Ascending aorta (tissue), 2 donors: ENCODE measurements at regions not wholly inside any gene's neighbourhood (a gene's known extent, or its start where the extent isn't known, plus 50 kb on each side); places are given as distances from the start of the nearest gene placed in this dataset.
"Not testable (repeated sequence)": the region's sequence is repeated elsewhere in the genome, so short reads cannot be mapped to it uniquely, and the experiment has no call there.

Experiments used
- DNase-seq, 2 donors: peaks; one replicate each; pipeline ENCODE4 v3.0.0-alpha.2; 2019; ENCODE audit warnings: low spot score in 2 of 2
- H3K27ac ChIP-seq, 2 donors: fragments of 200-600 bp; sonication (generic); one replicate each; pipeline ENCODE4 v1.5.1; 2016 to 2017; ENCODE audit warnings: mild to moderate bottlenecking in 1 of 2
- H3K27me3 ChIP-seq: fragments of 200-600 bp; sonication (generic); one replicate; pipeline ENCODE4 v1.5.1; 2017
- H3K36me3 ChIP-seq, 2 donors: fragments of 200-600 bp; sonication (generic); one replicate each; pipeline ENCODE4 v1.5.1; 2016
- H3K4me1 ChIP-seq, 2 donors: fragments of 200-600 bp; sonication (generic); one replicate each; pipeline ENCODE4 v1.5.1; 2016 to 2017; ENCODE audit warnings: mild to moderate bottlenecking in 1 of 2
- H3K4me3 ChIP-seq, 2 donors: fragments of 200-600 bp; sonication (generic); one replicate each; pipeline ENCODE4 v1.5.1; 2016 to 2017; ENCODE audit warnings: mild to moderate bottlenecking in 1 of 2
- H3K9me3 ChIP-seq, 2 donors: fragments of 200-600 bp; sonication (generic); one replicate each; pipeline ENCODE4 v1.5.1; 2016
- CTCF ChIP-seq, 3 experiments: fragments of 200-600 bp in 2 of 3; fragments of 450-650 bp in 1 of 3; sonication (generic) in 2 of 3; IDR thresholded peaks; one replicate each; pipeline ENCODE4 v1.5.1; 2016 to 2019; ENCODE audit warnings: antibody characterized with exemption in 3 of 3, mild to moderate bottlenecking in 1 of 3, moderate library complexity in 1 of 3
- intact Hi-C: fragments of 100-400 bp; cut with DNase I; formaldehyde crosslinking; loops from one replicate; pipeline ENCODE4 v1.15.1; 2023

- intact Hi-C loops = no loop called here
- Histone ChIP-seq H3K4me1 (no peaks in the 10 kb centered on the region), H3K27ac (no peak overlapping the region), H3K36me3 (no peaks in the 10 kb centered on the region), H3K27me3 (no peaks in the 10 kb centered on the region), H3K9me3 (no peaks in the 10 kb centered on the region), H3K4me3 (no peak overlapping the region)
- no peak for DNase-seq
- no peak for TF ChIP-seq CTCF (IDR thresholded peaks at IDR 0.05)
These were observed 749.6 kb downstream of the CENPC start for GRCh38 chr4:66795724-66796123.

DNA sequence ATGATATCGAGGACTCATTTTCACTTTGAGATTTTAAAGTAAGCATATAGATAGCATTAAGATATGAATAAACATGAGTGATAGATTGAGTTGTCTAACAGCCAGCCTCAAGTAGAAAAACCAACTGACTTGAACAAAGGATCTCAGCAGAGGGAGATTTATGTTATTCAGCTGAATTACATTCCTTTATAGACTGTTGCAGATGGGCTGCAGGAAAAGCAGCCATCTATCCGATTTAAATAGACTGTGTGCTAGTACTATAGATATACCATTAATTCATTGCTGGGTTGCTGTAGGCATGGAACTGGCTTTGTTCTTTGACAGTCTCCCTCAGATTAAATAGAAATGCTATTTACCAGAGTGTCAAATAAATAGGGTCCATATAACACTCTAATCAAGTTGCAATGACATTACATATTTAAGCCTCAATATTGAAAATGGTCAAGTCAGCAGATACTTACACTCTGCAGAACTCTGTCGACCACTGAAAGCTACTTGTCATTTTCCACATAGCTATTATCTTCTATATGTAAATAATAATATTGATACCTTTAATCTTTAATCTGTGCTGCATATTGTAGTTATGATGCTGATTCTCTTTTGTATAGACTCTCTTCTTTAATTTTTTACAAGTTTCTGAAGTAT is 750.8 kb downstream of the CENPC start:
- Histone ChIP-seq H3K36me3 (no peaks in the 10 kb centered on the region), H3K27ac (no peak overlapping the region), H3K27me3 (no peaks in the 10 kb centered on the region), H3K4me1 (no peaks in the 10 kb centered on the region), H3K4me3 (no peak overlapping the region), H3K9me3 (no peaks in the 10 kb centered on the region)
- DNase-seq = no peak
- intact Hi-C loops = no loop called here
- no peak for TF ChIP-seq CTCF (IDR thresholded peaks at IDR 0.05)

- intact Hi-C loops = no loop called here
- H3K27me3 ChIP-seq = no peaks in the 10 kb centered on the region
- H3K4me1 ChIP-seq = no peaks in the 10 kb centered on the region
- no peaks in the 10 kb centered on the region for H3K36me3 ChIP-seq
- no peak for DNase-seq
- no peaks in the 10 kb centered on the region for H3K9me3 ChIP-seq
- TF ChIP-seq CTCF (IDR thresholded peaks at IDR 0.05) = no peak
- H3K27ac ChIP-seq = no peak overlapping the region
- H3K4me3 ChIP-seq = no peak overlapping the region
These were observed 753.6 kb downstream of the CENPC start for GRCh38 chr4:66791686-66792085.

DNA sequence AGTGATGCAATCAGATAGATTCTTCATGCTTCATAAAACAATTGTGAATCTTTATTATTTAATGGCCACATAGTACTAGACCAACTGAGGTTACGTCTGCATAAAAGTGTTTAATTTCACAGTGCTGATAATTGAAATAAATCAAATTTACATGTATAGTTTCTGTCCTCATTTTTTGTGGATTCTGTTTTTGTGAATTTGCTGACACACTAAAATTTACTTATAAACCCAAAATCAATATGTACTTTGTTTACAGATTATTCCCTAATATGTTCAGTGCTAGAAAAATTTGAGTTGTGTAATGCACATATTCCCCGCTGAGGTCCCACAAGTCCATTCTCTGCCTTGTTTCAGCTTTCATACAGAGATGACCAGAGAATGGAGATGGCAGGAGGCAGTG is 759.8 kb downstream of the CENPC start:
- no peak overlapping the region for H3K27ac ChIP-seq
- no peaks in the 10 kb centered on the region for H3K4me1 ChIP-seq
- no peaks in the 10 kb centered on the region for H3K9me3 ChIP-seq
- no peak for DNase-seq
- no peak overlapping the region for H3K4me3 ChIP-seq
- intact Hi-C loops = no loop called here
- H3K27me3 ChIP-seq = no peaks in the 10 kb centered on the region
- no peak for TF ChIP-seq CTCF (IDR thresholded peaks at IDR 0.05)
- H3K36me3 ChIP-seq = no peaks in the 10 kb centered on the region

DNA sequence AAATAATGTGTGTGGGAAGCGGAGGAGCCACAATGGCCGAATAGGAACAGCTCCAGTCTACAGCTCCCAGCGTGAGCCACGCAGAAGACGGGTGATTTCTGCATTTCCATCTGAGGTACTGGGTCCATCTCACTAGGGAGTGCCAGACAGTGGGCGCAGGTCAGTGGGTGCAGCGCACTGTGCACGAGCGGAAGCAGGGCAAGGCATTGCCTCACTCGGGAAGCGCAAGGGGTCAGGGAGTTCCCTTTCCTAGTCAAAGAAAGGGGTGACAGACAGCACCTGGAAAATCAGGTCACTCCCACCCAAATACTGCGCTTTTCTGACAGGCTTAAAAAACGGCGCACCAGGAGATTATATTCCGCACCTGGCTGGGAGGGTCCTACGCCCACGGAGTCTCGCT is 762.6 kb downstream of the CENPC start:
- H3K27ac ChIP-seq, H3K9me3 ChIP-seq, H3K4me3 ChIP-seq, intact Hi-C loops, DNase-seq, H3K4me1 ChIP-seq, H3K36me3 ChIP-seq, H3K27me3 ChIP-seq: not testable (repeated sequence)

GRCh38 chr4:66777097-66777496 is 768.2 kb downstream of the CENPC start:
- TF ChIP-seq CTCF (IDR thresholded peaks at IDR 0.05) = no peak
- Histone ChIP-seq H3K27ac (no peak overlapping the region), H3K27me3 (no peaks in the 10 kb centered on the region), H3K4me1 (no peaks in the 10 kb centered on the region), H3K9me3 (no peaks in the 10 kb centered on the region), H3K4me3 (no peak overlapping the region), H3K36me3 (no peaks in the 10 kb centered on the region)
- DNase-seq = no peak
- intact Hi-C loops = no loop called here
